MCF 10A (cell line): ENCODE measurements at regions not wholly inside any gene's neighbourhood (a gene's known extent, or its start where the extent isn't known, plus 50 kb on each side); places are given as distances from the start of the nearest gene placed in this dataset.

Experiments
- BruUV-seq: library from RNA; stranded (reverse); fragments of 400-500 nt; replicated peaks from 2 replicates; lab custom pipeline; 2021; lab: Mats Ljungman, UMichigan
- CTCF ChIA-PET: fragments of 300-600 bp; sonication (Branson Sonifier 250); formaldehyde crosslinking; extraction: SDS; loops from one replicate; lab custom pipeline; 2021; ENCODE audit warnings: antibody characterized with exemption, inconsistent platforms; lab: Yijun Ruan, JAX
- POLR2A ChIA-PET: fragments of 300-600, 350-650 bp; sonication (Branson Sonifier 250); formaldehyde crosslinking; extraction: SDS; loops from one replicate; lab custom pipeline; 2020; ENCODE audit warnings: antibody characterized with exemption, inconsistent platforms; lab: Yijun Ruan, JAX
- DNase-seq: peaks from one replicate; pipeline ENCODE4 v3.0.0-alpha.2; 2018; ENCODE audit not compliant: unreplicated experiment
- H3K27ac Mint-ChIP-seq: one replicate; pipeline ENCODE4 v1.8.0; 2022; ENCODE audit warnings: mild to moderate bottlenecking, low read depth, mixed read lengths; ENCODE audit not compliant: unreplicated experiment
- H3K27me3 Mint-ChIP-seq: one replicate; pipeline ENCODE4 v1.8.0; 2022; ENCODE audit warnings: mixed read lengths; ENCODE audit not compliant: insufficient read depth, unreplicated experiment
- H3K36me3 Mint-ChIP-seq: one replicate; pipeline ENCODE4 v1.8.0; 2022; ENCODE audit warnings: mild to moderate bottlenecking, moderate library complexity, mixed read lengths; ENCODE audit not compliant: insufficient read depth, unreplicated experiment
- H3K4me1 Mint-ChIP-seq: one replicate; pipeline ENCODE4 v1.8.0; 2022; ENCODE audit warnings: mixed read lengths; ENCODE audit not compliant: insufficient read depth, unreplicated experiment
- H3K4me3 Mint-ChIP-seq: one replicate; pipeline ENCODE4 v1.8.0; 2022; ENCODE audit warnings: mild to moderate bottlenecking, moderate library complexity, mixed read lengths; ENCODE audit not compliant: unreplicated experiment
- H3K9me3 Mint-ChIP-seq: one replicate; pipeline ENCODE4 v1.8.0; 2022; ENCODE audit warnings: mixed read lengths; ENCODE audit not compliant: unreplicated experiment
- CTCF ChIP-seq: fragments of 200-600 bp; IDR thresholded peaks from one replicate; pipeline ENCODE4 v1.8.0; 2022; ENCODE audit warnings: antibody characterized with exemption, mild to moderate bottlenecking; ENCODE audit not compliant: unreplicated experiment
- intact Hi-C: fragments of 100-400 bp; cut with micrococcal nuclease; formaldehyde crosslinking; loops from 2 replicates; pipeline ENCODE4 v1.14.1; 2022

- Mint-ChIP-seq H3K9me3 (no peaks in the 10 kb centered on the region), H3K27ac (no peak overlapping the region), H3K4me1 (no peaks in the 10 kb centered on the region), H3K4me3 (no peak overlapping the region), H3K27me3 (no peaks in the 10 kb centered on the region), H3K36me3 (no peaks in the 10 kb centered on the region)
- TF ChIP-seq CTCF = no peak
- no peak for DNase-seq
- ChIA-PET CTCF (interaction anchor here (0.5 to 1.2 kb wide), 6 partner anchors 10 to 610 kb away, joined by 3 to 6 read pairs (median 4); no protein-coding TSS in a partner anchor), POLR2A (interaction anchor here (0.6 kb wide), 1 partner anchor 425 kb away, joined by 4 read pairs; no protein-coding TSS in a partner anchor)
- no TSS peak for BruUV-seq
- intact Hi-C loops = no loop called here
Observed at GRCh38 chr5:155620821-155621410, 607.4 kb downstream of the KIF4B start.

- ChIA-PET POLR2A (no interaction called here), CTCF (interaction anchor here (0.7 to 1.1 kb wide), 2 partner anchors 9 to 13 kb away, joined by 3 to 4 read pairs; no protein-coding TSS in a partner anchor)
- H3K36me3 Mint-ChIP-seq = no peaks in the 10 kb centered on the region
- H3K27ac Mint-ChIP-seq = no peak overlapping the region
- H3K4me1 Mint-ChIP-seq = no peaks in the 10 kb centered on the region
- no peak for TF ChIP-seq CTCF
- intact Hi-C loops = no loop called here
- BruUV-seq = no TSS peak
- H3K4me3 Mint-ChIP-seq = no peak overlapping the region
- no peaks in the 10 kb centered on the region for H3K27me3 Mint-ChIP-seq
- H3K9me3 Mint-ChIP-seq = no peaks in the 10 kb centered on the region
- DNase-seq = no peak
Observed at GRCh38 chr5:155624597-155625241, 611.2 kb downstream of the KIF4B start.

GRCh38 chr5:155625315-155625714 is 611.8 kb downstream of the KIF4B start:
- no peaks in the 10 kb centered on the region for H3K9me3 Mint-ChIP-seq
- TF ChIP-seq CTCF = no peak
- H3K27me3 Mint-ChIP-seq = no peaks in the 10 kb centered on the region
- no TSS peak for BruUV-seq
- no peaks in the 10 kb centered on the region for H3K36me3 Mint-ChIP-seq
- no peak overlapping the region for H3K27ac Mint-ChIP-seq
- no peaks in the 10 kb centered on the region for H3K4me1 Mint-ChIP-seq
- ChIA-PET POLR2A (no interaction called here), CTCF (no interaction called here)
- DNase-seq = no peak
- H3K4me3 Mint-ChIP-seq = no peak overlapping the region
- intact Hi-C loops = no loop called here

- Mint-ChIP-seq H3K4me3 (no peak overlapping the region), H3K9me3 (no peaks in the 10 kb centered on the region), H3K36me3 (no peaks in the 10 kb centered on the region), H3K27ac (no peak overlapping the region), H3K27me3 (no peaks in the 10 kb centered on the region), H3K4me1 (peaks cover 5% of the 10 kb centered on the region)
- intact Hi-C loops = no loop called here
- DNase-seq = no peak
- ChIA-PET CTCF (interaction anchor here (0.6 to 1.0 kb wide), 3 partner anchors 75 to 1506 kb away, joined by 3 to 4 read pairs (median 3); no protein-coding TSS in a partner anchor), POLR2A (no interaction called here)
- BruUV-seq = no TSS peak
- no peak for TF ChIP-seq CTCF
Observed at GRCh38 chr5:155625897-155626543, 612.5 kb downstream of the KIF4B start.
